K562 (cell line): ENCODE measurements at regions not wholly inside any gene's neighbourhood (a gene's known extent, or its start where the extent isn't known, plus 50 kb on each side); places are given as distances from the start of the nearest gene placed in this dataset.

Experiments used
- ATAC-seq: fragments of 200-7000 bp; cut with Tn5 transposase; 3 replicates; pipeline ENCODE4 v1.9.1; 2020; ENCODE audit warnings: moderate library complexity
- BruUV-seq: library from RNA; stranded (reverse); fragments of 400-500 nt; replicated peaks from 2 replicates; lab custom pipeline; 2021; lab: Mats Ljungman, UMichigan
- CTCF ChIA-PET: fragments of 300-600 bp; formaldehyde crosslinking; extraction: SDS; loops from one replicate; lab custom pipeline; 2021; ENCODE audit warnings: low intra/inter-chr PET ratio; lab: Yijun Ruan, JAX
- POLR2A ChIA-PET: fragments of 300-600, 350-650 bp; sonication (Branson Sonifier 250); formaldehyde crosslinking; extraction: SDS; loops from one replicate; lab custom pipeline; 2021; ENCODE audit warnings: antibody characterized with exemption, inconsistent platforms; lab: Yijun Ruan, JAX
- DNase-seq, 4 experiments: peaks; one replicate each; pipeline versions ENCODE4 v3.0.0 to v3.0.0-alpha.2; 2011 to 2018; ENCODE audit warnings: low spot score in 3 of 4, mixed read lengths in 3 of 4; ENCODE audit errors: extremely low read depth in 1 of 4
- FAIRE-seq: peaks from 2 replicates; lab custom pipeline; 2011; peaks lifted over from hg19 to GRCh38; lab: Jason Lieb, UNC
- H2AFZ ChIP-seq: 2 replicates; pipeline ENCODE4 v1.6.0; 2011; ENCODE audit warnings: low read depth, low read length, control low read depth, inconsistent platforms
- H3K27ac ChIP-seq: fragments of 200-600 bp; 3 replicates; pipeline ENCODE4 v1.8.0; 2011; ENCODE audit warnings: low read depth, mild to moderate bottlenecking, control low read depth, inconsistent platforms, low read length, moderate library complexity, mixed read lengths; ENCODE audit errors: extremely low read depth
- H3K27me3 ChIP-seq, 2 experiments: fragments of 300-600 bp in 1 of 2; 2 replicates in 1 of 2; 3 replicates in 1 of 2; pipeline versions ENCODE4 v1.6.0 to v1.8.0; 2011; ENCODE audit warnings: inconsistent platforms in 2 of 2, low read length in 2 of 2, mild to moderate bottlenecking in 1 of 2, mixed read lengths in 1 of 2, moderate library complexity in 1 of 2; ENCODE audit not compliant: control insufficient read depth in 2 of 2, insufficient read depth in 2 of 2
- H3K36me3 ChIP-seq: fragments of 300-600 bp; 3 replicates; pipeline ENCODE4 v1.8.0; 2011; ENCODE audit warnings: mild to moderate bottlenecking, low read length, inconsistent platforms; ENCODE audit not compliant: control insufficient read depth, insufficient read depth
- H3K4me1 ChIP-seq, 2 experiments: fragments of 200-600 bp in 1 of 2; replicated peaks in 1 of 2; 2 replicates in 1 of 2; 3 replicates in 1 of 2; pipeline versions ENCODE4 v1.5.1 to v1.8.0; 2011; ENCODE audit warnings: inconsistent platforms in 2 of 2, low read length in 2 of 2, mild to moderate bottlenecking in 1 of 2, mixed read lengths in 1 of 2, moderate library complexity in 1 of 2; ENCODE audit not compliant: control insufficient read depth in 2 of 2, insufficient read depth in 2 of 2
- H3K4me2 ChIP-seq: 2 replicates; pipeline ENCODE4 v1.6.1; 2011; ENCODE audit warnings: low read length, control low read depth, inconsistent platforms, mixed read lengths; ENCODE audit not compliant: insufficient read depth
- H3K4me3 ChIP-seq: fragments of 200-600 bp; sonication (generic), shearing (Covaris generic); 2 replicates; pipeline ENCODE4 v1.5.1; 2016; ENCODE audit warnings: control low read depth, inconsistent platforms
- H3K79me2 ChIP-seq: fragments of 200-600 bp; 3 replicates; pipeline ENCODE4 v1.8.0; 2011; ENCODE audit warnings: low read length, inconsistent platforms; ENCODE audit not compliant: control insufficient read depth, insufficient read depth
- H3K9ac ChIP-seq, 2 experiments: 2 replicates each; pipeline versions ENCODE4 v1.6.0 to v1.6.1; 2011; ENCODE audit warnings: low read depth in 2 of 2, low read length in 2 of 2, control low read depth in 1 of 2, inconsistent platforms in 1 of 2, mild to moderate bottlenecking in 1 of 2, mixed read lengths in 1 of 2; ENCODE audit not compliant: insufficient read depth in 1 of 2
- H3K9me1 ChIP-seq: one replicate; pipeline ENCODE4 v1.6.0; 2011; ENCODE audit warnings: inconsistent platforms, mild to moderate bottlenecking, low read length, moderate library complexity; ENCODE audit not compliant: control insufficient read depth, insufficient read depth
- H3K9me3 ChIP-seq: replicated peaks from 2 replicates; pipeline ENCODE4 v1.5.1; 2011; ENCODE audit warnings: low read depth, low read length, inconsistent platforms; ENCODE audit not compliant: control insufficient read depth, insufficient read depth
- H4K20me1 ChIP-seq: replicated peaks from 2 replicates; pipeline ENCODE4 v1.6.1; 2011; ENCODE audit warnings: low read length, inconsistent platforms, mixed read lengths; ENCODE audit not compliant: control insufficient read depth, insufficient read depth
- E4F1 ChIP-seq: fragments of 250-450 bp; sonication (Bioruptor Pico); IDR thresholded peaks from 2 replicates; pipeline ENCODE4 v1.5.0; 2021; ENCODE audit warnings: mild to moderate bottlenecking, borderline replicate concordance
- FOXO4 ChIP-seq: fragments of 450-650 bp; formaldehyde crosslinking; IDR thresholded peaks from 2 replicates; pipeline ENCODE4 v1.4.0; 2020; ENCODE audit warnings: mild to moderate bottlenecking, moderate library complexity
- HMGN3 ChIP-seq: IDR thresholded peaks from 2 replicates; pipeline ENCODE4 v1.6.1; 2011; ENCODE audit warnings: borderline replicate concordance, low read depth, mild to moderate bottlenecking, mixed read lengths, low read length; ENCODE audit not compliant: insufficient read length; ENCODE audit errors: extremely low read depth
- IRF2 ChIP-seq: sonication (generic); formaldehyde crosslinking; IDR thresholded peaks from 2 replicates; pipeline ENCODE4 v1.8.1; 2022; ENCODE audit warnings: mild to moderate bottlenecking, missing genetic modification reagents
- PHF8 ChIP-seq: fragments of 200-600 bp; sonication (generic); IDR thresholded peaks from 2 replicates; pipeline ENCODE4 v1.6.1; 2012; ENCODE audit warnings: mixed run types, mild to moderate bottlenecking, inconsistent platforms, low read length, moderate library complexity, borderline replicate concordance
- POLR2AphosphoS5 ChIP-seq: IDR thresholded peaks from 2 replicates; pipeline ENCODE4 v1.6.1; 2011; ENCODE audit warnings: mild to moderate bottlenecking, low read depth, low read length, moderate library complexity; ENCODE audit not compliant: control insufficient read depth, insufficient read depth
- TSHZ1 ChIP-seq: fragments of 250-450 bp; sonication (Bioruptor Pico); IDR thresholded peaks from 2 replicates; pipeline ENCODE4 v1.4.0; 2020; ENCODE audit warnings: mild to moderate bottlenecking, moderate library complexity
- ZFPM2 ChIP-seq: fragments of 250-450 bp; sonication (Bioruptor Pico); IDR thresholded peaks from 2 replicates; pipeline ENCODE4 v1.5.1; 2022; ENCODE audit warnings: mild to moderate bottlenecking
- ZNF280B ChIP-seq: fragments of 250-450 bp; sonication (Bioruptor Pico); IDR thresholded peaks from 2 replicates; pipeline ENCODE4 v1.5.1; 2021; ENCODE audit warnings: mild to moderate bottlenecking
- WGBS: fragments of 100-300 bp; shearing (Covaris generic); methylation state at CpG from one replicate; pipeline ENCODE4 v1.1.6; 2016; ENCODE audit warnings: low coverage, mixed read lengths; ENCODE audit not compliant: insufficient coverage; ENCODE audit errors: missing lambda C conversion rate; 5-methylcytosine and 5-hydroxymethylcytosine counted together
- in situ Hi-C: fragments of 300-500 bp; cut with MboI; formaldehyde crosslinking; loops from 4 replicates; pipeline ENCODE4 v1.15.0; 2018; ENCODE audit warnings: inconsistent platforms, mixed read lengths
- intact Hi-C: fragments of 100-400 bp; cut with micrococcal nuclease; formaldehyde crosslinking; loops from 2 replicates; pipeline ENCODE4 v1.14.2; 2022

- TF ChIP-seq ZNF280B (CRISPR knock-in tag) (no peak), POLR2AphosphoS5 (no peak), TSHZ1 (CRISPR knock-in tag) (no peak)
- TF ChIP-seq, all 486 proteins: peak for 0
These were observed 62.4 kb upstream of the CDCA7L start (continued) for GRCh38 chr7:22008087-22008486.

- ATAC-seq = no peak
- no peak overlapping the region for H2AFZ ChIP-seq
- no peak for DNase-seq
- no peaks in the 10 kb centered on the region for H3K79me2 ChIP-seq
- 0% methylated on average over 1 of the region's 1 CpG for WGBS
- no peaks in the 10 kb centered on the region for H3K4me1 ChIP-seq
- FAIRE-seq = no peak
- no peaks in the 10 kb centered on the region for H3K9me3 ChIP-seq
- no peak overlapping the region for H3K4me3 ChIP-seq
- peaks cover 2 to 11% of the 10 kb centered on the region in 2 experiments; a peak in 2 of 5 replicates for H3K27me3 ChIP-seq
- BruUV-seq = no TSS peak
- H3K4me2 ChIP-seq = no peak overlapping the region
- H3K9me1 ChIP-seq = no peaks in the 10 kb centered on the region
- H3K27ac ChIP-seq = no peak overlapping the region
- ChIA-PET CTCF (no interaction called here), POLR2A (no interaction called here)
- H3K9ac ChIP-seq = no peak overlapping the region
- H3K36me3 ChIP-seq = no peaks in the 10 kb centered on the region
- no peaks in the 10 kb centered on the region for H4K20me1 ChIP-seq
- in situ Hi-C loops = loop anchor here (25.0 kb wide), 1 partner anchor 743 kb away; no protein-coding TSS in a partner anchor
- intact Hi-C loops = loop anchor here (10.0 kb wide), 3 partner anchors 80 to 320 kb away; no protein-coding TSS in a partner anchor
- TF ChIP-seq IRF2 (CRISPR knock-in tag) = no peak
- TF ChIP-seq PHF8 = no peak
- TF ChIP-seq HMGN3 = no peak
- TF ChIP-seq ZFPM2 (CRISPR knock-in tag) = no peak
- no peak for TF ChIP-seq FOXO4
- TF ChIP-seq E4F1 (CRISPR knock-in tag) = no peak
These were observed 59.5 kb upstream of the CDCA7L start for GRCh38 chr7:22005151-22005550.
